ENCODE measurements at regions not wholly inside any gene's neighbourhood (a gene's known extent, or its start where the extent isn't known, plus 50 kb on each side); places are given as distances from the start of the nearest gene placed in this dataset.

- TF ChIP-seq EZH2phosphoT487 (conservative IDR thresholded peaks at IDR 0.05; ENCODE audit: low read length) (no peak), CTCF (IDR thresholded peaks at IDR 0.05; ENCODE audit: insufficient read depth, low read length, poor library complexity, severe bottlenecking) (no peak)
These were observed 567.8 kb upstream of the ID4 start for GRCh38 chr6:19269341-19269898.

GRCh38 chr6:19270616-19271015, 566.6 kb upstream of the ID4 start:
- TF ChIP-seq CTCF (IDR thresholded peaks at IDR 0.05; ENCODE audit: insufficient read depth, low read length, poor library complexity, severe bottlenecking) (no peak), EZH2phosphoT487 (conservative IDR thresholded peaks at IDR 0.05; ENCODE audit: low read length) (no peak)
- Histone ChIP-seq H3K9me2 (replicated peaks; ENCODE audit: insufficient read depth, low read length) (no peaks in the 10 kb centered on the region), H3K36me3 (ENCODE audit: low read length) (no peaks in the 10 kb centered on the region), H3F3A (ENCODE audit: insufficient read depth) (no peaks in the 10 kb centered on the region), H3K9me3 (ENCODE audit: insufficient read depth, low read length) (no peaks in the 10 kb centered on the region), H2AFZ (ENCODE audit: low read depth, low read length, severe bottlenecking) (no peak overlapping the region), H4K20me1 (ENCODE audit: low read depth, low read length) (no peaks in the 10 kb centered on the region), H3K27me3 (ENCODE audit: low read length) (no peaks in the 10 kb centered on the region), H3K4me2 (ENCODE audit: low read depth, low read length, poor library complexity, severe bottlenecking) (no peak overlapping the region), H3K4me3 (ENCODE audit: insufficient read depth, low read length, poor library complexity, severe bottlenecking) (no peak overlapping the region), H3K79me2 (ENCODE audit: insufficient read depth, low read length) (no peaks in the 10 kb centered on the region), H3K27ac (ENCODE audit: low read depth, low read length) (no peak overlapping the region), H3K9ac (ENCODE audit: low read length) (no peak overlapping the region)

More at GRCh38 chr6:19269341-19269898, 567.8 kb upstream of the ID4 start:
- Histone ChIP-seq H3K4me2 (ENCODE audit: low read depth, low read length, poor library complexity, severe bottlenecking) (no peak overlapping the region), H3K9ac (ENCODE audit: low read length) (no peak overlapping the region), H3K36me3 (ENCODE audit: low read length) (no peaks in the 10 kb centered on the region), H3K9me3 (ENCODE audit: insufficient read depth, low read length) (no peaks in the 10 kb centered on the region), H3K27me3 (ENCODE audit: low read length) (no peaks in the 10 kb centered on the region), H2AFZ (ENCODE audit: low read depth, low read length, severe bottlenecking) (no peak overlapping the region), H3K9me2 (replicated peaks; ENCODE audit: insufficient read depth, low read length) (no peaks in the 10 kb centered on the region), H4K20me1 (ENCODE audit: low read depth, low read length) (no peaks in the 10 kb centered on the region), H3K79me2 (ENCODE audit: insufficient read depth, low read length) (no peaks in the 10 kb centered on the region), H3K27ac (ENCODE audit: low read depth, low read length) (no peak overlapping the region), H3K4me3 (ENCODE audit: insufficient read depth, low read length, poor library complexity, severe bottlenecking) (no peak overlapping the region), H3F3A (ENCODE audit: insufficient read depth) (no peaks in the 10 kb centered on the region)

- no peaks in the 10 kb centered on the region for H3K27me3 ChIP-seq (ENCODE audit: low read length)
These were observed 557.9 kb upstream of the ID4 start for GRCh38 chr6:19279273-19279684.

More at GRCh38 chr6:19279273-19279684, 557.9 kb upstream of the ID4 start:
- Histone ChIP-seq H3K27ac (ENCODE audit: low read depth, low read length) (no peak overlapping the region), H3K9me3 (ENCODE audit: insufficient read depth, low read length) (no peaks in the 10 kb centered on the region), H4K20me1 (ENCODE audit: low read depth, low read length) (no peaks in the 10 kb centered on the region), H3K4me2 (ENCODE audit: low read depth, low read length, poor library complexity, severe bottlenecking) (no peak overlapping the region), H3K79me2 (ENCODE audit: insufficient read depth, low read length) (no peaks in the 10 kb centered on the region), H3K9ac (ENCODE audit: low read length) (no peak overlapping the region), H3K9me2 (replicated peaks; ENCODE audit: insufficient read depth, low read length) (no peaks in the 10 kb centered on the region), H3K4me3 (ENCODE audit: insufficient read depth, low read length, poor library complexity, severe bottlenecking) (no peak overlapping the region), H3K36me3 (ENCODE audit: low read length) (no peaks in the 10 kb centered on the region; the same call in 1 of the 2 replicates), H3F3A (ENCODE audit: insufficient read depth) (no peaks in the 10 kb centered on the region), H2AFZ (ENCODE audit: low read depth, low read length, severe bottlenecking) (no peak overlapping the region)
- TF ChIP-seq CTCF (IDR thresholded peaks at IDR 0.05; ENCODE audit: insufficient read depth, low read length, poor library complexity, severe bottlenecking) (no peak), EZH2phosphoT487 (conservative IDR thresholded peaks at IDR 0.05; ENCODE audit: low read length) (no peak)
